ENCODE measurements at regions not wholly inside any gene's neighbourhood (a gene's known extent, or its start where the extent isn't known, plus 50 kb on each side); places are given as distances from the start of the nearest gene placed in this dataset.
"Not testable (repeated sequence)": the region's sequence is repeated elsewhere in the genome, so short reads cannot be mapped to it uniquely, and the experiment has no call there.

DNA sequence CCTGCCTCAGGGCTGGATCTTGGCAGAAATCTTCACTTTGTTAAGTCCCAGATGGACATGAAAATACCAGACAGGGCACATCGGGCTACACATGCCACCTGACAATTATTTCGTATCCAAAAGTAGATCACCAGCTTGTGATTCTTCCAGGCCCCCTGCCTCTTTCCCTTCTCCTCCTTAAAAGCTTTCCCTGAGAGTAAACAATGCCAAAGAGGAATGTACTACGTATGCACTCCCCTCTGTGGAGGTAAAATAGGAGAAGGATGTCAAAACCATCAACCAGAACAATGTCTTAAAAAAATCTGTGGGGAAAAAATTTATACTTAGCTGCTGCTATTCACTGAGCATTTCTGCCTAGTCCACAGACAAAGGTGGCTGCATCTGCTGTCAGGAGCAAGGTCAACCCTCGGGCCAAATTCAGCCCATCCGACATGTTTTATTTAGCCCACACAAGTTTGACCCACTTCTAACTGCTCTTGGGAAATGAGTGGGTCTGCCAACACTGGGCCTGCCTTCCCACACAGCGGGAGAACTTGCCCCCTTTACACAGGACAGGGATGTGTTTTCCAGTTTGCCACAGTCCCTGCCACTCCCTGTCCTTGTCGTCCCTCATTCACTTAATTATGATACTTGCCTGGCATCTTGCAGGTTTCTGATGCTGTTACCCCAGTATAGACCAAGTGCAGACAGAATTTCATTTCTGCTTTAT lies 74.7 kb upstream of the NBPF26 start:
- TF ChIP-seq POLR2AphosphoS5 (IDR thresholded peaks at IDR 0.05; ENCODE audit: borderline replicate concordance, low read depth, low read length); EZH2 (IDR thresholded peaks at IDR 0.05); FOXP2 (optimal IDR thresholded peaks at IDR 0.05; ENCODE audit: control extremely low read depth, extremely low read length, insufficient read depth): not testable (repeated sequence)
